SK-N-SH treated with all-trans-retinoic acid at 6 μM for 48 hours (cell line): ENCODE measurements at regions not wholly inside any gene's neighbourhood (a gene's known extent, or its start where the extent isn't known, plus 50 kb on each side); places are given as distances from the start of the nearest gene placed in this dataset.

Experiments used
- ARNTL ChIP-seq: fragments of 450-650 bp; formaldehyde crosslinking; IDR thresholded peaks from 2 replicates; pipeline ENCODE4 v1.5.0; 2020; ENCODE audit warnings: low read depth, mild to moderate bottlenecking, moderate library complexity, borderline replicate concordance
- BACH2 ChIP-seq: fragments of 250-450 bp; sonication (Bioruptor Pico); IDR thresholded peaks from 2 replicates; pipeline ENCODE4 v1.9.0; 2021; ENCODE audit warnings: mild to moderate bottlenecking, borderline replicate concordance
- ESRRG ChIP-seq: fragments of 250-450 bp; sonication (Bioruptor Pico); IDR thresholded peaks from 2 replicates; pipeline ENCODE4 v1.6.1; 2021; ENCODE audit warnings: mild to moderate bottlenecking
- TCF4 ChIP-seq: fragments of 250-450 bp; sonication (Bioruptor Pico); IDR thresholded peaks from 2 replicates; pipeline ENCODE4 v1.8.0; 2021; ENCODE audit warnings: mild to moderate bottlenecking, moderate library complexity, borderline replicate concordance
- ZFP3 ChIP-seq: fragments of 250-450 bp; sonication (Bioruptor Pico); IDR thresholded peaks from 2 replicates; pipeline ENCODE4 v1.5.0; 2020; ENCODE audit warnings: mild to moderate bottlenecking, moderate library complexity
- ZFP30 ChIP-seq: fragments of 450-650 bp; formaldehyde crosslinking; IDR thresholded peaks from 2 replicates; pipeline ENCODE4 v1.5.0; 2022; ENCODE audit warnings: mild to moderate bottlenecking, moderate library complexity
- TF ChIP-seq, protein P1 (sequence below): fragments of 250-450 bp; sonication (Bioruptor Pico); IDR thresholded peaks from 2 replicates; pipeline ENCODE4 v1.8.0; 2021; ENCODE audit warnings: low read depth, mild to moderate bottlenecking, moderate library complexity, borderline replicate concordance
- TF ChIP-seq, protein P2 (sequence below): fragments of 250-450 bp; sonication (Bioruptor Pico); IDR thresholded peaks from 2 replicates; pipeline ENCODE4 v1.5.1; 2020; ENCODE audit warnings: low read depth, mild to moderate bottlenecking, moderate library complexity

DNA sequence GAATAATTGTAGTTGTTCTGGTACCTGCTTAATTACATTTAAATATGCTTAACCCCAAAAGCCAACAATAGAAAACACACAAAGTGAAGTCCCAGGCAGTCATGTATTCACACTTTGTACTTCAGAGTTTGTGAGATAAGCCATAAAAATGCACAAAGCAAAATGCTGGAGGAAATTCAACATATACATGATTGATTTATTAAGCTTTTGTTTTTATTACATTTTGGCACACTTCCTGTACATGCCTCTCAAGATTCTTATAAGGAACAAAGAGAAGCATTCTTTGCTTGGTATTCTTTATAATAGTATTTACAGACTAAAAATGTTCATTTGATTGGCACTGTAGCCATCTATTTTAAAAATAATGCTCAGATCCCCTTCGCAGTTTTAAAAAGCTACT is 107.7 kb upstream of the ANK3 start:
- TF ChIP-seq BACH2 (CRISPR knock-in tag), result no peak
- TF ChIP-seq ZFP30 (CRISPR knock-in tag), result no peak
- no peak for TF ChIP-seq ZFP3 (CRISPR knock-in tag)
- TF ChIP-seq, protein P1, sequence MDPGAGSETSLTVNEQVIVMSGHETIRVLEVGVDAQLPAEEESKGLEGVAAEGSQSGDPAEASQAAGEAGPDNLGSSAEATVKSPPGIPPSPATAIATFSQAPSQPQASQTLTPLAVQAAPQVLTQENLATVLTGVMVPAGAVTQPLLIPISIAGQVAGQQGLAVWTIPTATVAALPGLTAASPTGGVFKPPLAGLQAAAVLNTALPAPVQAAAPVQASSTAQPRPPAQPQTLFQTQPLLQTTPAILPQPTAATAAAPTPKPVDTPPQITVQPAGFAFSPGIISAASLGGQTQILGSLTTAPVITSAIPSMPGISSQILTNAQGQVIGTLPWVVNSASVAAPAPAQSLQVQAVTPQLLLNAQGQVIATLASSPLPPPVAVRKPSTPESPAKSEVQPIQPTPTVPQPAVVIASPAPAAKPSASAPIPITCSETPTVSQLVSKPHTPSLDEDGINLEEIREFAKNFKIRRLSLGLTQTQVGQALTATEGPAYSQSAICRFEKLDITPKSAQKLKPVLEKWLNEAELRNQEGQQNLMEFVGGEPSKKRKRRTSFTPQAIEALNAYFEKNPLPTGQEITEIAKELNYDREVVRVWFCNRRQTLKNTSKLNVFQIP, result no peak
- TF ChIP-seq ARNTL (CRISPR knock-in tag), result no peak
- TF ChIP-seq TCF4 (CRISPR knock-in tag), result no peak
- TF ChIP-seq ESRRG, result no peak
- TF ChIP-seq, protein P2, sequence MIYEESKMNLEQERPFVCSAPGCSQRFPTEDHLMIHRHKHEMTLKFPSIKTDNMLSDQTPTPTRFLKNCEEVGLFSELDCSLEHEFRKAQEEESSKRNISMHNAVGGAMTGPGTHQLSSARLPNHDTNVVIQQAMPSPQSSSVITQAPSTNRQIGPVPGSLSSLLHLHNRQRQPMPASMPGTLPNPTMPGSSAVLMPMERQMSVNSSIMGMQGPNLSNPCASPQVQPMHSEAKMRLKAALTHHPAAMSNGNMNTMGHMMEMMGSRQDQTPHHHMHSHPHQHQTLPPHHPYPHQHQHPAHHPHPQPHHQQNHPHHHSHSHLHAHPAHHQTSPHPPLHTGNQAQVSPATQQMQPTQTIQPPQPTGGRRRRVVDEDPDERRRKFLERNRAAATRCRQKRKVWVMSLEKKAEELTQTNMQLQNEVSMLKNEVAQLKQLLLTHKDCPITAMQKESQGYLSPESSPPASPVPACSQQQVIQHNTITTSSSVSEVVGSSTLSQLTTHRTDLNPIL (CRISPR knock-in tag), result no peak
